GM19468 (cell line): ENCODE measurements at regions not wholly inside any gene's neighbourhood (a gene's known extent, or its start where the extent isn't known, plus 50 kb on each side); places are given as distances from the start of the nearest gene placed in this dataset.

Experiments used
- ATAC-seq: cut with Tn5 transposase; IDR thresholded peaks from one replicate; pipeline ENCODE4 v1.9.1; 2021; ENCODE audit warnings: mild to moderate bottlenecking, moderate library complexity, moderate number of reproducible peaks; ENCODE audit not compliant: unreplicated experiment; ENCODE audit errors: extremely low read depth

DNA sequence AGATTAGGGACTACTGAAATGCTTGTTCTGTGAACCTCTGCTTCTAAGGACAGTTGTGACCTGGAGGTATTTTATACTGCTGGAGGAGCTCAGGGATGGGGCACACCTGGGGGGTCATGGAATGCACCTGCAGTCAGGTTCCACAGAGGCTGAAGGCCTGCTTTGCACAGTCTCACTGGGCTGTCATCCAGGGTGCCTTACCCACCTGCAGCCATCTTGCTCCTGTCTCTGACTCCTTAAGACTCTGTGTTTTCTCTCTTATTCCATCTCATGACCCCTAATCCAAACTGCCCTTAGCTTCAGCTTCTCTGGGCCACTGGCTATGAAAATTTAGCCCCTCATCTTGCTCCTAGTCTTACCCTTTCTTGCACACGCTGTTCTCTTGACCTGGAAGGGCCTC, 127.0 kb upstream of the SNX19 start:
- no peak for ATAC-seq

DNA sequence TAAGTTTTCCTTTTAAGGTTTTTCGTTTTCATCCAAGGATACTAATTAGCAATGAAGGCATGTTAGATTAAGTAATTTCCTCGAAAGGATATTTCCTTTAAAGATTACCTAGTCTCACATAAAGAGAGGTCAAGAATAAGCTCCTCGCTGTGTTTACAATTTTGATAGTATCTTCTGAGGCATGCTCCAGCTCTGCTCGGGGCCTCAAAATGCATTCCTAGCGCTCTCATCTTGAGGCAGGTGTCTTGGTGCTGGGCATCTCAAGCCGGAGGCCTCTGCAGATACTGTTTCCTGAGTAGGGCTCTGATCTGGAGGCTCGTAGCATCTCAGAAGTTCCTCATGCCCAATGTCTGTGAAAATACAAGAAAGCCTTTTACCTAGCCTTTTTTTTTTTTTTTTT, 128.6 kb upstream of the SNX19 start:
- no peak for ATAC-seq

DNA sequence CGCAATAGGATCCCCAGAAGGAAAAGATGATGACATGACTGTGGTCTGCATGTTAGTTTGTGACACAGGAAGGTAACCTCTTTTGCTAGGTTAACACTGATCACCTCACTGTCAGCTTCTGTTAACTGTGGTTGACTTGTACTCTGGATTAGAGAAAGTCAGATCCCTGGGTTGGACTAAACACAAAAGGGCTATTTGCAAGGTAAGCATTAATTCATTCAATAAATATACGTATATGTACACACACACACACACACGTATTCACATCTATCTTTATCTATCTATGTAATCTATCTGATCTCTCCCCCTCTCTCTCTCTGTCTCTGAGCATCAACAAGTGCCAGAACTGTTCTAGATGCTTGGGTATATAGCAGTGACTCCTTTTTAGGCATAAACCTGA, 136.1 kb upstream of the SNX19 start:
- ATAC-seq, result no peak

DNA sequence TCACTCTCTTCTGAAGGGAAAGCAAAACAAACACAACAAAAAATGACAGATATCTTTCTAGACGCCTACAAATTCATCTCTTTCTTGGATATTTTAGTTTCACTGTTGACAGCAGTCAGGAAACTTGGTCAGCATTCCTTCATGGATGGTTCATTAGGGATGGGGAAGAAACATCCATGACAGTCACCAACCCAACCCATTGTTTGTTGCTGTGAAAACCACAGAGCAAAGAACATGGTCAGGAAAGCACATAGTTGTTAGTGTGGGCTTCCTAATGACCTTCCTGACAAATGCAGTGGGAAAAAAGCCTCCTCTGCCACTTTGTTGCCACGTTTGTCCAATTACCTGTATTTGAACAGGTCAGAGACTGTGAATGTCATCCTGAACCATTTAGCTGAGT, 139.8 kb upstream of the SNX19 start:
- no peak for ATAC-seq

DNA sequence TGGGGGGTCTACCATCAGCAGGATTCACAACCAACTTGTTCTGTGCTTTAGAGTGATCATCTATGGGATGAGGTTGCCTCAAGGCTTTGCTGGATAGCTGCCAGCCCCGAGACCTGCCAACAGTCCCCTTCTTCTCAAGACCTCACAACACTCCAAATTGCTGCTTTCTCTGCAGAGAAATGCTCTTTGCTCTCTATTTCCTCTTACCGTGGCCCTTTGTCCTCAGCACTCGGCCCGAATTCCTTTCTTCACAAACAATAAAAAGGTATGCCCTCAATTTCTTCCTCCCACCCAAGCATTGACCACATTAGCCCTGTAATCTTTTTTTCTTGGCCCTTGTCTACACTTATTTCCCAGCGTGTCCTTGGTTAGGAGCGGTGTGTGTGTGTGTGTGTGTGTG, 147.4 kb upstream of the SNX19 start:
- no peak for ATAC-seq

DNA sequence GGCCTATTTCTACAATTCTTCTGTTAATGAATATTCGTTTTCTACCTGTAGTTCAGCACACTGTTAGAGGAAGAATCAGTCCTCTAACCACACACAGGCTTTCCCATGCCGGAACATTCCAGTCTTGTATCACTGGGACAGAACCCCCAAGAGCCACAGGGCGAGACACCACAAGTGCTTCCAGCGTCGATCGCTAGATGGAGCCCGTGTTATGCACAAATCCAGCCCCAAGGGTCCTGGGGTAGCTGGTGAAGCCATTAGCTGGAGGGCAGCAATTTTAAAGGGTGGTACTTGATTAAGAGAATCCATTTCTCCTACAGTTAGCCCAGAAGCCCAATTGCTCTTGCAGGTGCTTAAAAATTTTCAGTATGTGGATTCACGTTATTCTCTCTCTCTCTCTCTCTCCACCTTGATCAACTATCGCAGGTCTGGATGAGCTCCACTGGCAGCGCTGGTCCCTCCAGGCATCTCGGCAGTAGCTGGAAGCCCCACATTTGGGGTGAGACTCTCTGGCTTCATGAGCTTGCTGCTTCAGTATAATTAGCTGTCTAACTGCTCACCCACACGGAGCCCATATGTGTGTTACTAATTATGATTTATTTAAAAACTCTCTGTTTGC, 148.2 kb upstream of the SNX19 start:
- ATAC-seq, result no peak

DNA sequence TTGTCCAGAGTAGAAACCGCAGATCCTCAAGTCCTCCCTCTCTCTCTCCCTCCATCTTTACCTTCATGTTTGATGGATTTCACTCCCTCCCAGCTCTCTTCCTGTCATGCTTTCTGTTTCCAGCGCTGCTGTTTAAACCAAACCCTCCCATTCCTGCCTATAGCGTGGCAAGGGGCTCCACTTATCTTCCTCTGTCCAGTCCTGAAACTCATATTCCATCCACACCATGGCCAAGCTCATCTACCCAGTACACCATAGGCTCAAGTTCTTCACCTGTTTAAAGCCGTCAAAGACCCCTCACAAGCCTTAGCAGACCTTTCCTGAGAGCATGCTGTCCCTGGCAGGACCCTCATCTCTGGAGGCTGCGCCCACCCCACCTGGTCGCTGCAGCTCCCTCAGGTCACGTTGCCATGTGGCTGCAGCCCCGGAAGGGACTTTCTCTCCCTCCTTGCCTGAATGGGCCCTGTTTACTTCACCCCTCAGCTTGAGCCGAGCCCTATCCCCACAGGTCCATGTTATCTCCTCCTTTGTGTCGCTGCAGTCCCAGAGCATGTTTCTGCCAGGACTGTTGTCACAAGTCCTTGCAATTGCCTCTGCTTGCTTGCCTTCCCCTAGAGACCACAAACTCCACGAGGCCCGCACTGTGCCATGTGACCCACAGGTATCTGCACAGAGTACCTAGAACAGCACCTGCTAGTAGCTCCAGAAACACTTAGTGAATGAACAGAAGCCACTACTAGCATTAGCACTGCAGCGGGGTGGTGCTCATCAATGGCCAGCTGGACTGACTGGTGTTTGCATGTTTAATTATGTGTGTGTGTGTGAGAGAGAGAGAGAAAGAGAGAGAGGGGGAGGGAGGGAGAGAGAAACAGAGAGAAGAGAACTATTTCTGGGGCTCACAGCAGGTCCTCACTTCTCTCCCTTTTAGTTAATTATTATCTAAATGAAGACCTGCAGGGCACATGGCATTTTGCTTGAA, 149.4 kb upstream of the SNX19 start:
- no peak for ATAC-seq

DNA sequence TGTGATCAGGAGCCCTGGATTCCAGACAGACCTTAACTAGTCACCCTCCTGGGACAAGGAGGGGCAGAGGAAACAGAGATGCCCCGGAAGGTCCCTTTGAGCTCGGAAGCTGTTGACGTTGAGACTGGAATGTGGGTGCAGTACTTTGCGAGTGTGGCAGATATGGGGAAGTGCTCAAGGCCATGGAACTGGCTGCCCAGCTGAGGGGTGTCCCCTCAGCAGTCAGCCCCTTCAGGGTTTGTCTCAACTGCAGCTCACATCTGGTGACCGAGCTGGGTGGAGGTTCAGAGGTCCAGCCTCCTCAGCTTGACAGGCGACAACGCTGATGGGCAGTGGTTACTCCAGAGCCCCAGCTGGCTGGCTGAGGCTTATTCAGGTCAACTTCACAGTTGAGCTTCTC, 150.3 kb upstream of the SNX19 start:
- ATAC-seq, result no peak

DNA sequence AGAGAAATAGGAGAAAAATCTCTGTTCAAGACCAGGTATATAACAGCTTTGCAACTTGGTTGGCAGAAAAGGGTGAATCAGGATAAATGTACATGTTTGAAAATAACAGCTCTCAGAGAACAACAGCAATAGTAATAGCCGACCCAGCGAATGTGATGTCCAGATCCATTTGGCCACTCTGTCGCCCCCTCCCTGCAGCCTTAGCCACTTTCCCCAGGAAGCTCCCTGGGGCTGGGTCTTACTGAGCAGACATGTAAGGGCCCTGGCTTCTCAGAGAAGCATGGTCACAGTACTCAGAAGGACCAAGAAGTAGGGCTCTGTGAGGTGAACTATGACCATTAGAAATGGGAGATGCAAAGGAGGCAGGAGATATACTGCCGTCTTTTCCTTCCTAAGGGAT, 154.1 kb upstream of the SNX19 start:
- no peak for ATAC-seq

DNA sequence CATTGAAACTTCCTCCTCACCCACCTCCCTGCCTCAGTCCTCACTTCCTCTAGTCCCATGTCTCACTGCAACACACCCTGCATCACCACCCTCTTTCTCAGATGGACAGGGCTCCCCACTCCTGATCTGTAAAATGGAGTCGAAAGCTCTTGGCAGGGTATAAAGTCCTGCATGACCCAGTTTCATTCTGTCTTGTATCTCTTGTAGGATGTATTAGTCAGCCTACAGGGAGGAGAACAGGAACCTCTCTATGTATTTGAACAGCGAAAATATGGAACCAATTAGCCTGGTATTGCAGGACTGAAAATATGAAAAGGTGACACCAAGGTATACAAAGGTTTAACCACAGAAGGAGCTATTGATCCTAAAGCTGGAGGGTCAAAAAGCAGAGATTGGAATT, 156.9 kb upstream of the SNX19 start:
- no peak for ATAC-seq

DNA sequence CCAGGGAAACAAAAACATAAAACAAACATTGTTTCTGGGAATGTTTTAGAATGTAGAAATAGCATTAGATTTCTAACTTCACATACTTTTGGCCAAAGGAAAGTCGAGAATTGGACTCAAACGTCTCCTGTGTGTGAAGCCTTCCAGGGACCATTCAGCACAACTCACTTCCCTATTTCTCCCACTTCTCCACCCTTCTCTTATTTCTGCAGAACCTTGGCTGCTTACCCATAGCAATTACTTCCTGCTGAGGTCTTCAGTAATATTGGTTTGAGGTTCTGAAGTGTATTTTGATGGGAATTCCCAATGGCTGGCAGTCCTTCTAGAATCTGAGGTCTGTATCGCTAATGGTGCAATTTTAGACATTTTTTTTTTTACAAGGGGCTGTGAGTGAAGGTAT, 158.3 kb upstream of the SNX19 start:
- ATAC-seq, result no peak

DNA sequence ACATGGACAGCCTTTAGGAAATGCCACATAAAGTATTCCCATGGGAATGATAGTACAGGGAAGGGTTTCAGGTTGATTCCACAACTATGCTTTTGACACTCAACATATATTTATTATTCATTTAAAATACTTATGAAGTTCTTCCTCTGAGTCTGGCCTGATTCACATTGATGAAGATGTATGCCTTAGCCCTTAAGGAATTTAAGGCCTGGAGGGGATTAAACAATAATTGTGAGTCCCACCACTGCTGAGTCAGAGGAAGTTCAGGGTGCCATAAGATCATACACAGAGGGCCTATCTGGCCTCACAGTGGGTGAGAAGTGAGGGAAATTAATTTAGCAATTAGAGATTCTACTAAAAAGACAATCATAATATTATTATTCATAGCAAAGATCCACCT, 161.1 kb upstream of the SNX19 start:
- ATAC-seq, result no peak

DNA sequence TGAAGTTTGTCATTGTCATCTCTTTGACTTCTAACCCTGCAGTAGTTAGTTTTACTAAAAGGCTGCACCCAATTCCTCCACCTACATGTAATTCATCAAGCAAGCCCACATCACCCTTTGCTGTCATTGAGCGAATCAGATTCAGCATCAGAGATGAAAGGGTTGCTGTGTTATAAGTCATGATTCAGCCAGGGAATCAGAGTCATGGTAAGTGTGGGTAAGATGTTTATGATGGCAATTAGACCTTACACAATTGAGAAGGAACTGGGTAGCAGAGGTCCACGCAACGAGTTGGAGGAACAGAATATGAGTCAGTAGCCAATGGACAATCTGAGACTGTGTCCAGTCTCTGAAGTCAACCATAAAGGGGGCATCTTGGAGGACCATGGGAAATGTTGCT, 162.8 kb upstream of the SNX19 start:
- no peak for ATAC-seq

DNA sequence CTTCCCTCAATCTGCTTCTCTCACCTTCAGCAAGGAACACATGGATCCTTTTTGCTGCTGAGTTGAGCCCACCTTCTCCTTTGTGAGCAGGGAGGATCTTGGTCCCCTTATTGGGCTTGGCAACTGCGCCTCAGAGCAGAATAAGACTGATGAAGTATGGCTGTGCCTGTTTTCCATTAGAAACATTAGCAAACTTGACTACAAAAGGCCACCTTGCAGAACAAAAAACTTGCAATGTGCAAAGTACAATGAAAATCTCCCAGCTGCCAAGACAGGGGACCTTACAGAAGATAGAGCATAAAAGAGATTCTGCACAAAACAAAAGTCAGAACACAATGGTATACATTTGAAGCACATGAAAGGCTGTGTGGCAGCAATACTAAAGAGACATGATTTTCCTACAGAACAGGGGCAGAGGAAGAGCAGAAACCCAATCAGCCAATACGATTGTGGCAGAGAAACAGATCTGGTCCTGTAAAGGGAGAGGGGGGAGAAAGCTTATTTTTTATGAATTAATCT, 173.5 kb upstream of the SNX19 start:
- ATAC-seq, result no peak

DNA sequence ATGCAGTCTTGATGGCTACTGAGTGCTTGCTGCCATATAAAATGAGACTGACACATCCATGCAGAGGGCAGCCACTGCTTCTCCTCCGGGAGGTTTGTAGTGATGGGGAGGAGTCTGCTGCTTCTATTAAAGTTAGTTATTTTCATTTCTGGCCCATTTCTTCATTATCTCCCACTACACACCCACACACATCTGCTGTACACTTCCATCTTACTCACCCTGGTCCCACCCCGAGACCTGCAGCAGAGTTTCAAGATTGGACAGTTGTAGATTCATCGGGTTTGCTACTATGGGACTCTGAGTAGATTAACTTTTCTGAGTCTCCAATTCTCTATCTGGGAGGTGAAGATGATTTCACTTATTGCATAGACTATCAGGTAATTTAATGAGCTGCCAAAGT, 176.2 kb upstream of the SNX19 start:
- ATAC-seq, result no peak

DNA sequence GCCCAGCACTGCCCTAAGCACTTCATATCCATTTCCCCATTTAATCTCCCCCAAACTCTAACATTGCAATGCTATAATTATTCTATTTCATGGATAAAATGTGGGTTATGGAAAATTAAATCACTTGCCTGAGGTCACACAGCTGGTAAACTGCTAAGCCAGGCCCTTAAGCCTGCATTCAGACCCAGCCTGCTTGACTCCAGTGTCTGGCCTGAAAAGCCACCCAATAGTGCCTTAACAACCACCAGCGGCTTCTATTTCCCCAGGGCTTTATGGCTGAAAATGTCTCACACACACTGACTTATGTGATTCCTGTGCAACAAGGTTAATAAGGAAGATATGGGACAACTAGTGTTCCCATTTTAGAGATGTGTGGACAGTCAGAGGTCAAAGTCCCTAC, 178.5 kb upstream of the SNX19 start:
- ATAC-seq, result no peak

DNA sequence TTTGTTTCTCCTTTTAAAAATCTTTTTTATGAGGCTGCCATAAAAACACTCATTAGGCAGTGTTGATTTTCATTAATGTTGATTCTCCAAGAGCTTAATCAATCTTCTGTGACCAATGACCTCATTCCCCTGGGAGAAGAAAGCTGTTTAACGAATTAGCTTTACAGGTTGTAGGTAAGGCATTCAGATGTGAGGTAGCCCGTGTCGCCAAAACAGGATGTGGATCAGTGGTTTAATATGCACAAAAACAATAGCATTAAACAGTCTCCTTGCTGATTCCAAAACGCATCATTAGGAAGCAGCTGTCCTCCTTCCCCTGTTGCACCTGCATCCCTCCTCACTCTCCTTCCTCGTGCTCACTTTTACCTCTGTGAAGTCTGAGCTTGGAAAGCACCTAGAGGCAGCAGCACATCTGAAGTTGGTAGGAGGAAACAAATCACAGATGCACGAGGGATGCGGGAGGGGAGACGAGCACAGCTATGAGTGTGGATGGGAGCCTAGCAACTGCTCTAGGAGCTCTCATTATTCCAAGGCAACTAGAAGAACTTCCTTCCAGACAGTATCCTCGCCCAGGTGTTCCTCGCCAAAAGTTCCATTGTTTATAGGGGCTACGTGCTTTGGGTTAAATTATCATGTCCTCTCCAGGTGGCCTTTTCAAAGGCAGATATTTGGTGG, 179.4 kb upstream of the SNX19 start:
- ATAC-seq, result no peak

DNA sequence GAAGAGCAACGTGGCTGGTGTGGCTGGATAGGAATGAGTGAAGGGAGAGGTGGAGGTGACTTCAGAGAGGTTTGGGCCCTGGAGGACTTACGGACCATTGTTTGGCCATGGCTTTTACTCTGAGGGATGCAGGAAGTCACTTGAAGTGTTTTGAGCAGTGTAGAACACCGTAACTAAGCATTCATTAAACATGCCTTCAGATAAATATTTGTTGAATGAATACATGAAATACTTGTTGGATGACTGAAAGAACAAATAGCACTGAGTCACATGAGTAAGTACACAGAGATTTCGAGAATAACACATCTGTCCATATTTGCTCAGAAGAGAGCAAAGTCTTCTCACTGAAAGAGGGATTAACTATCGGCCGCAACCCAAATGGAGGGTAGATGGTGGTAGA, 182.7 kb upstream of the SNX19 start:
- ATAC-seq, result no peak

DNA sequence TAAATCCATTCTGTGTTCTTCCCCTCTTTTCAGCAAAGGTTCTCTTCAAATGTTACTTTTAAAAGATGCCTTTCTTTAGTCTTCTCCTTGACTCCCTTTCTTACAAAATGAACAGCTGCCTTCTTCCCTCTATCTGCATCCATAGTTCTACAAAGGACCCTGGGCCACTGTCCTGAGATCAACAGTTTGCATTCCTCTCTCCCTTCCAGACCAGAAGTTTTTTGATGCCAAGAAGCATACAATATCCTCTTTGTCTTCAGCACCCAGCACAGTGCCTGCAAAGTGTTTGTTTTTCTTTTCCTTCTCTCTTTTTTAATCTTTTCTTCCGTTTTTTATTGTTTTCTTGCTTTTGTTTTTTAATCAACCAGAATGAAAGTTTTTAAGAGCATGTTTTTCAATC, 183.5 kb upstream of the SNX19 start:
- no peak for ATAC-seq

DNA sequence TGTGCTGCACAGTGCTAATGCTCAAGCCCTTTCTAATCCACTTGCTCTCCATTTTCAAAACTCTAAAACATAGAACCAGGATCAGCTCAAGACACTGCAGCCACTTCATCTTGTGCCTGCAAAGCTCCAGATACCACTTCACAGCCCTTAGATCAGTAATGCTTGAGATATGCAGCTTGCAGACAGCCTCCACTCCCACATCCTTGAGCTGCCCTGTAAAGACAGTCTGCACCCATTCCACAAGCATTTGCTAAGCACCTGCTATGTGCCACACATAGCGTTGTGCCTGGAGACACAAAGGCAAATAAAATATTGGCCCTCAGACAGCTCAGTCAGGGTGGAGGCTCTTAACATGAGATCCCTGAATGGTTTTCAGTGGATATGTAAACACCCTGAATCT, 192.5 kb upstream of the SNX19 start:
- ATAC-seq, result no peak

DNA sequence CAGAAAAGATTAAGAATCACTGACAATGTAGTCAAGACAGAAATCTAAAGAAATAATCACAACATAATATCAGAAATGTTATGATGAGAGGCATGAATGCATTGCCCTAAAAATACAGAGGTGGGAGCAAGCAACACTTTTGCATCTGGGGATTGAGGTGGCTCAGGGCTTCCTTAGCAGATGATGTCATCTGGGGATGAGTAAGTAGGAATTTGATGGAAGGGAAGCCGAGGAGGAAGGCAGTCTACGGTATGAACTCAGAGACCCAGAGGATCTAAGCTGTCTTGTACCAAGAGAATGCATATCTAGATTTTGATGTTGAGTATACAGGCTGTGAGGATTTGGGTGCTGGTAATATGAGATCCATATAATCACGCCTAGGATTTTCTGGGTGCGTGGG, 193.0 kb upstream of the SNX19 start:
- no peak for ATAC-seq
